DMS53 treated with DMSO at 0.1 percent for 48 hours (cell line): ENCODE measurements at regions not wholly inside any gene's neighbourhood (a gene's known extent, or its start where the extent isn't known, plus 50 kb on each side); places are given as distances from the start of the nearest gene placed in this dataset.
"Not testable (repeated sequence)": the region's sequence is repeated elsewhere in the genome, so short reads cannot be mapped to it uniquely, and the experiment has no call there.

Experiments used
- DNase-seq: peaks from one replicate; lab custom pipeline; 2025; ENCODE audit not compliant: unreplicated experiment; lab: John Stamatoyannopoulos, UW

GRCh38 chr4:93888308-93888707, 59.8 kb downstream of the ATOH1 start:
- no peak for DNase-seq

DNA sequence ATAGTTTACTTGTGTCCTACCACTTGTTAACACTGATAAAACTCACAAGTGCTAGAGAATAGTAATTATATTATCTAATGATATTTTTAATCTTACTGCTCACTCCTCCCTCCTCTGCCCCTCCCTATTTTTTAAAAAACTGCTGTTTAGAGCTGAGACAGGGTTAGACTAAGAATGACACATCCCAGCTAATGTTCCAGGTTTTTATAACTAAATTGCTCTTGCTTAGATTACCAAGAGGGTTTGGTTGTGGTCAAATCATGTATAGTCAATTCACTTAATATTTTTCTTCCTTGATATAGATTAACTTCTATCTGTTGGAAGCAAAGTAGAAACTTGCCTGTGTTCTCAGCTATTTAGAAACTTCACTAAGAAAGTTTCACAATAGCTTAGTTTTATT, 60.2 kb downstream of the ATOH1 start:
- DNase-seq = no peak

DNA sequence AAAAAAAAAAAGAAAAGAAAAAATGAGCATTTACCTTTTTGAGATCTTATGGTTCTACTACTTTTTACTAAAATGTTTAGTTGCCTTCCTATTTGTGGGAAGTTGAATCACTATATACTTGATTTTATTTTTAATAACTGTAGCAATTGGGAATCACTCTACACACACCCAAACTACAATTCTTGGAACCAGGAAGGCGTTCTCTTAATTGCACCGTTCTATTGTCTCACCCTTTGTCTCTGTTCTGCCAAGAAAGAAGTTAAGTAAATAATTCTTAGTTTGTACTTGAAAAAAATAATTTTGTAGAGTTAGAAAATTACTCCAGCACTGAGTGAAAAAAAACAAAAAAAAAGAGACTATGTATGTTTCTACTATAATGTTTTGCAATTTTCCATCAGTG, 62.7 kb downstream of the ATOH1 start:
- DNase-seq = no peak

GRCh38 chr4:93894995-93895394, 66.4 kb downstream of the ATOH1 start:
- DNase-seq = no peak

DNA sequence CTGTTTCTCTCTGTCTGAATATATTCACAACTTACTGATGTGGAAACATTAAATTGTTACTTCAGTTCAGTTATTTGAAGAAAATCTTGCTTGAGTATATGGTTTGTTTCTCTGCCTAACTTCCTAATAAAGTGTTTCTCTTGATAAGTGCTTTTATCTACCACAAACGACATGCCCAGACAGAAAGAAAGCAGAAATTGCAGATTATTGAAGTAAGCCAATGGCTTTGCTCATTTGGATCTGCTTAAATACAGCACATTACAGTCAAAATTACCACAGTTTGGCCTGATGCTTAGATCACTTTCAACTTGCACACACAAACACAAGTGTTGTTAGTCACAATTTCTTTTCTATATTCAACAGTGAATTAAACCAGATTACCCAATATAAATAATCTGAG, 68.0 kb downstream of the ATOH1 start:
- no peak for DNase-seq

DNA sequence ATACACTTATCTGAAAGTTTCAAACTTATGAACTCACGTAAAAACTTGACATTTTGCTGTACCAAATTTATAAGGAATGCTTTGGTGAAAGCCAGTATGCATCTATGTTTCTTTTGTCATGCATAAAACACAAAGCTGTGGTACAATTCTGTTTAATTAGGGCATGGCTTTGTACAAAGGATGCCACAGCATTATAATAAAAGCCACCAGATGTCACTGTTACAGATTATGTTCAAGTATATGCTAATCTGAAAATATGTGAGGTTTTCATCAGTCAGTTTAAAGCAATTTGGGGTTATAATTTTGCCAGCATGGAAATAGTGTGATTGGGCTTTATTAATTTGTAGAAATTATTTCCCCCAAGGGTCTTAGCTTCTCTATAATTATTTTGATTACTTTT, 69.0 kb downstream of the ATOH1 start:
- DNase-seq = peak; percentile 1

GRCh38 chr4:93908778-93909177, 80.2 kb downstream of the ATOH1 start:
- no peak for DNase-seq

DNA sequence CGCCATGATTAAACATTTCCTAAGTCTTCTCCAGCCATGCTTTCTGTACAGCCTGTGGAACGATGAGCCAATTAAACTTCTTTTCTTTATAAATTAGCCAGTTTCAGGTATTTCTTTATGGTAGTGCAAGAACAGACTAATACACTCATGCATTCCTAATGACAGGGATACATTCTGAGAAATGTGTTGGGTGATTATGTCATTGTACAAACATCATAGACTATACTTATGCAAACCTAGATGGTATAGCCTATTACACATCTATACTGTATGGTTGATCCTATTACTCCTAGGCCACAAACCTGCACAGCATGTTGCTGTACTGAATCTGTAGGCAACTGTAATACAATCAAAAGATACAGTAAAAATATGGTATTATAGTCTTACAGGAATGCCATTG, 83.1 kb downstream of the ATOH1 start:
- DNase-seq = no peak

- DNase-seq = no peak
Measured at GRCh38 chr4:93912146-93912545, 83.6 kb downstream of the ATOH1 start.

DNA sequence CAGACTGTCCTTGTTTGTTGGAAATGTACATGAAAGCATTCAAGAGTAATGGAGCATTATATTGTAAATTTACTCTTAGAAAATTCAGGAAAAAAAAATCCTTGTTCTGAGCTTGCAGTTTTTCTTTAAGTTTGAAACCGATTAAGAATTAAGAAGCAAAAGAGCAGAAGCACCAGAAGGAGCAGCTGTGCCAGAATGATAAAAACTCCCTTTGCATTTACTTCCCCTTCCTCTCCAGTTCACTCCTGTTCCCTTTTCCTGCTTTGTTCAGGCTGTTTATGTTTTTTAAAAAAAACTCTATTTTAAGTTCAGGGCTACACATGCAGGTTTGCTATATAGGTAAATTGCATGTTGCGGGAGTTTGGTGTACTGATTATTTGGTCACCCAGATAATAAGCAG, 90.3 kb downstream of the ATOH1 start:
- no peak for DNase-seq

DNA sequence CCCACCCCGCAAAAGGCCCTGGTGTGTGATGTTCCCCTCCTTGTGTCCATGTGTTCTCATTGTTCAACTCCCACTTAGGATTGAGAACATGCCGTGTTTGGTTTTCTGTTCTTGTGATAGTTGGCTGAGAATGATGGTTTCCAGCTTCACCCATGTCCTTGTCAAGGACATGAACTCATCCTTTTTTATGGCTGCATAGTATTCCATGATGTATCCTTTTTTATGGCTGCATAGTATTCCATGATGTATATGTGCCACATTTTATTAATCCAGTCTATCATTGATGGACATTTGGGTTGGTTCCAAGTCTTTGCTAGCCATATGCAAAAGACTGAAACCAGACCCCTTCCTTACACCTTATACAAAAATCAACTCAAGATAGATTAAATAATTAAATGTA, 95.0 kb downstream of the ATOH1 start:
- DNase-seq = not testable (repeated sequence)

- DNase-seq = no peak
Measured at GRCh38 chr4:93947286-93947685, 118.7 kb downstream of the ATOH1 start.

DNA sequence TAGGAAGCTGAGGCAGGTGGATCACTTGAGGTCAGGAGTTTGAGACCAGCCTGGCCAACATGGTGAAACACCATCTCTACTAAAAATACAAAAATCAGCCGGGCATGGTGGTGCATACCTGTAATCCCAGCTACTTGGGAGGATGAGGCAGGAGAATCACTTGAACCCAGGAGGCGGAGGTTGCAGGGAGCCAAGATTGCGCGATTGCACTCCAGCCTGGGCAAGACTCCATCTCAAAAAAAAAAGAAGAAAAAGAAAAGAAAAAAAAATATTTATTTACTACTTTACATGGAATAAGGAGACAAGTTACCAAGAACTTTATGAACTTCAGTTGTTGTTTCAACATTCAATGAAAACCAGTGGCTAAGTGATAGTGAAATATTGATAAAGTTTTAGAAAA, 121.7 kb downstream of the ATOH1 start:
- not testable (repeated sequence) for DNase-seq

- DNase-seq = no peak
Measured at GRCh38 chr4:93957186-93957585, 128.6 kb downstream of the ATOH1 start.

DNA sequence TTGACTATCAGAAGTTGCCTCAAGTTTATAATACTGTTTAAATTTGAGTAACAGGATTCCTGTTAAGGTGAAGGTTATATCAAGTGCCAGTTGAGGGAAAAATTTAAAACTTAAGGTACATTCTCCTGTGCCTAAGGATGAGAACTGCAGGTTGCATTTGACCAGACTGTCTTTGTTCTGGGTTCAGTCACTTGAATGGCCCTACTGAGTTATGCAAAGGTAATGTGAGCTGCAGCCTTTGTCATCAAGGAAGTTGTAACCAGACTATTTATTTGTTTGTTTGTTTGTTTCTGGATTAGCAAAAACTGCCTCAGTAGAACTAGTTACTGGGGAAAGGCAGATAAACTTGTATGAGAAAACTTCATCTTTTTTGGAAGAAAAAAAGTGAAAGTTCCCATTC, 131.9 kb downstream of the ATOH1 start:
- no peak for DNase-seq

DNA sequence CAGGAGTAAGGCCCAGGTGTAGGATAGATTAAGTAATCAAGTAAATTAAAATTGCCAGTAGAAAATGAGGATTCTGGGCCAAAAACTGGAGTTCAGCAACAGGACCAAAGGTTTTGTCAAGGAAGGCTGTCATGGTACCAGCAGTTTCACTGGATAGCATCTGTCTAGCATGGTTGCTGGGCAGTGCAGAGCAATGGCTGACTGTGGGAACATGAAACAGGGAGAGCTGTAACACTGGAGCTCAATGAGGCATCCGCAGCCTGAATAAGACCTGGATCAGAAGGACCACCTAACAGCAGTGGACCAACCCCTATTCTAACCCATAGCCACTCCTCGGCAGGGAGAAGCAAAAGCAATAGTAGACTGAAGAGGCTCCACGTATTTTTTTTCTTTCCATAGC, 132.4 kb downstream of the ATOH1 start:
- DNase-seq = no peak

- no peak for DNase-seq
Measured at GRCh38 chr4:93981594-93981993, 153.0 kb downstream of the ATOH1 start.

DNA sequence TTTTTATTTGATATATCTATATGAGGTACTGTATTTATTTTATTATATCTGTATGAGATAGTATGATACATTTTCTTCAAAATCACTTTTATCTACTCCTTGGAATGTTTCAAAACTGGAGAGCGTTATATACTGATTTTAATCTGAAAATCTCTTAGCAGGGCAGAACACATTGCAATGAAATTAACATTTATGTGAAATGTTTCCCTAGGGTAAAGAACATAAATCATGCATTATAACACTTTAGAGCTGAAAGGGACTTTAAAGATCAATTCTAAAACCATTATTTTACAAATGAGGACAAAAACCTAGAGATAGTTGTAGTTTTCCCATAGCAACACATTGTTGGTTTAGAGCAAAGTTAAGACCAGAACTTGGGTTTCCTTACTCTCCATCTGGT, 153.7 kb downstream of the ATOH1 start:
- DNase-seq = no peak

DNA sequence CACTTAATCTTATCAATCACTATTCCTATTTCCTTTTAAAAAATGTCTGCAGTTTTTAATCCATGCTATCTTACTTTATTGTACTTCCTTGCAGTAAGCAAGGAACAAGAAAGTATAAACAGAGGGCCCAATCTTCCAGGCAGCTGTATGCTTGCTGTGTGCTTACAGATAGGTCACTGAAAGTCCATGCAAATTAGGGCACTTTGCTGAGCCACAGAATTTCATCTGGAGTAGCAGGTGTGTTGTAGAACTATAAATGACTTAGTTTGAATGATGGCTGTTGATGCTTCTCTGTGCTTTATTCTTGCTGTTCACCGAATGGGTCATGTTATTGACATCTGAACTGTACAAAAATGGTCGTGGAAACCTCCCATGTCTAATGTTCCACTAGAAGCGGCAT, 154.6 kb downstream of the ATOH1 start:
- DNase-seq = no peak

DNA sequence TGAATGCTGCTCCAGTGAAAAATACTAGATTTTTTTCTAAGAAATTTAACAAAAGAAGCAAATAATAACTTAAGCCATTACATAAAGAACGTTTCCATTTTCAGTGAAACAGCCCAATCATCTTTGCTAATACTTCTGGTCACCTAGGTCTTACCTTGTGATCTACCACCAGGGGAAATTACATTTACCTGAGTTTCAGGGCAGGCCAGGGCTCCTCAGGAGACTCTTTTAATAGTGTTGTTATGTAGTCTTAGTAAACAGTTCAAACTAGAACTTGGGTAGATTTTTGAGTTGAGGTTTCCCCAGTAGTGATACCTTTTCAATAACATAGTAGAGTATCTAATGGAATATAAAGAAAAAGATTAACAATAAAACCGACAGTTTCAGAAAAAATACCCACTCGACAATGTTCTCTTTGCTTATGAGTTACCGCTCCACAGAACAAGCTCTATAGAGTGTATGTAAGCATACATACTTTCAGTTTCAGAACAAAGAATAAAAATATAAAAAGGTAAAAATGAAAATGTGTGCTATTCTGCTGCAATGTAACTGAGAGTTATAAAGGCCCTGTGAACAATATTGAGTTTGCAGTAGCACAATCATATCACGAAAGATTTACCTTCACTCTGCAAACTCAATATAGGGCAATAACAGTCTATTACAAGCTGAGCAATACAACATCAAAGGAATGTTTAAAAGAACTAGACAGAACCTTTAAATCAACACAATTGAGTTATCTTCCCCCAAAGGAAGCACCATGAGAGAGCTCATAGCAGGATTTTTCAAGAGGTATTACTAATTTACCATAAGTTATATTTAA, 165.8 kb downstream of the ATOH1 start:
- no peak for DNase-seq

DNA sequence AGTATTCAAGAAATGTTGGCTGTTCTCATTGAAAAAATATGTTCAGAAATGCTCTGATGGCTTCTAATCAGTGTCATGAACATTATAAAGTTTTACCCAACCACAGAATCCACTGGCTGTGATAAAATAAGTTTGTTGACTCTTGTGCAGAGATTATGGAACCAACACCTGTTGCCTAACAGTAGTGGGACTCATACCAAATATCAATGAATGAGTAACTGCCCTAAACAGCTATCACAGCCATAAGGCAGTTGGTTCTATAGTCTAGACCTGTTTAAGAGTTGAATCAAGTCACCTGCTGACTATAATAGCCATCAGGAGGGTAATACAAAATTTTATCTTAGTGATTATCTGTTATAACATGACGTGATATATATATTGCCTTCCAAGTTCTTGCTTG, 168.3 kb downstream of the ATOH1 start:
- DNase-seq = no peak

GRCh38 chr4:94000559-94000958, 172.0 kb downstream of the ATOH1 start:
- no peak for DNase-seq

GRCh38 chr4:94006932-94007331, 178.4 kb downstream of the ATOH1 start:
- no peak for DNase-seq
